ENCODE measurements at regions not wholly inside any gene's neighbourhood (a gene's known extent, or its start where the extent isn't known, plus 50 kb on each side); places are given as distances from the start of the nearest gene placed in this dataset.

DNA sequence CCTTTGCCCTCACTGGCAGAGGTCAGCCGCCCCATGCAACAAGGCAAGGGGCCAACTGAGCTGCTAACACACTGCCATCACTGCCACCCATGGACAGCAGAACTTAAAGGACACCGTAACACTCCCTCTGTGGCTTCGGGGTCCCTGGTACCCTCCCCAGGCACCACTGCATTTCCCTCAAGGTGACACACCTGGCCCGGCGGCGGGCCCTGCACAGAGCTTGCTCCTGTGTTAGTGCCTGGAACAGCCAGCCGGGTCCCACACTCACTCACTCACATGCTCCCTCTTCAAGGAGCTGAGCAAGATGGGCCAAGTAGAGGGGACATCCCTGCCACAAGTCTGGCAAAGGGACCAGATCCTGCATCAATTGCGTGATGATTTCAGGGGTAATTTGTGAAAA, 126.5 kb upstream of the SOX4 start:
- Histone ChIP-seq H3K4me1 (no peaks in the 10 kb centered on the region), H3K27ac (no peak overlapping the region), H3K36me3 (no peaks in the 10 kb centered on the region), H3K9me3 (no peaks in the 10 kb centered on the region), H3K27me3 (no peaks in the 10 kb centered on the region), H3K4me3 (no peak overlapping the region)
- ATAC-seq (ENCODE audit: low FRiP score in 2 of 2) (no peak), DNase-seq (peak in 1 of 2 donors; percentile 63)
- WGBS, 2 donors, result 80 to 95% methylated on average over 1 to 8 of the region's 8 CpGs
- TF ChIP-seq CTCF (IDR thresholded peaks at IDR 0.05) (no peak), EP300 (IDR thresholded peaks at IDR 0.05) (no peak), POLR2AphosphoS5 (IDR thresholded peaks at IDR 0.05) (no peak), POLR2A (IDR thresholded peaks at IDR 0.05) (no peak)

DNA sequence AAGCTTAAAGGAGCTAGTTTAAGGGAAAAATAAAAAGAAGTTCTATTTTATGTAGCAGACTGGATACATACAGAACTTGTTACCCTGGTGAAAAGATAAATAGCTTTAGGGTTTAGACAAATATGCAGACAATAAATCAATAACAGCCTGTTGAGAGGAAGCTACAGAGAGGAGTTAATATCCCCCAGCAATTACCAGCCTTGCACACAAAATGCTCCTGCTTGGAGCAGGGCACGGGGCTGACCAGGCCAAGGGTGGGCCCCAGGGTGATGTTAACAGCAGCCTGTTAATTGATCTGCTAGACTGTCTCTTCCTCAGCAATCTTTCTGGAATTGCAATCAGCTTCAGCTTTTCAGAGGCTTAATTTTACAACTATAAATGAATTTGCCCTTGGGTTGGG, 125.1 kb upstream of the SOX4 start:
- no peaks in the 10 kb centered on the region for H3K9me3 ChIP-seq
- 75 to 94% methylated on average over 1 of the region's 1 CpG for WGBS, 2 donors
- TF ChIP-seq POLR2AphosphoS5 (IDR thresholded peaks at IDR 0.05), result no peak

DNA sequence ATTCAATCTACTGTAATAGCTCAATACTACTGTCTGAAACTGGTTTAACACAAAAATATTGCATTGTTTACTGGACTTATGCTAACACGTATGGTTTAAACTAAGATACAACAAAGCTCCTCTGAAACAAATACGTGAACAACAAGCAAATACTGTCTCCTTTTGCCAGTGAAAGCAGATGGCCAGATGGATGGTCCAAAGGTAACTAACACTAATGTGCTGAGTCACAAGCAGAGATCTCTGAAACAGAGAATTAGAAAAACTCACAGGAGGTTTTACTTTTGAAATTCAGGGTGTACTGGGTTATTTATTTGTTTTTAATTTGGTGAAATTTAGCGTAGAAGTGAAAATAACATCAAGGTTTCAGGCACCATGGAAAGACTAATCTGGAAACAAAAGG, 124.3 kb upstream of the SOX4 start:
- 91 to 99% methylated on average over 3 of the region's 3 CpGs for WGBS, 2 donors
- no peaks in the 10 kb centered on the region for H3K4me1 ChIP-seq
- DNase-seq (no peak), ATAC-seq (ENCODE audit: low FRiP score in 2 of 2) (no peak)
- H3K9me3 ChIP-seq, result no peaks in the 10 kb centered on the region
- H3K36me3 ChIP-seq, result no peaks in the 10 kb centered on the region
- no peak overlapping the region for H3K27ac ChIP-seq
- no peak overlapping the region for H3K4me3 ChIP-seq
- no peaks in the 10 kb centered on the region for H3K27me3 ChIP-seq
- TF ChIP-seq POLR2AphosphoS5 (IDR thresholded peaks at IDR 0.05) (no peak), CTCF (IDR thresholded peaks at IDR 0.05) (no peak), POLR2A (IDR thresholded peaks at IDR 0.05) (no peak), EP300 (IDR thresholded peaks at IDR 0.05) (no peak)

More for the DNA sequence above, 125.1 kb upstream of the SOX4 start:
- Histone ChIP-seq H3K4me3 (no peak overlapping the region), H3K27me3 (no peaks in the 10 kb centered on the region), H3K4me1 (no peaks in the 10 kb centered on the region), H3K36me3 (no peaks in the 10 kb centered on the region), H3K27ac (no peak overlapping the region)
- no peak for DNase-seq
- ATAC-seq (ENCODE audit: low FRiP score in 2 of 2), result no peak

DNA sequence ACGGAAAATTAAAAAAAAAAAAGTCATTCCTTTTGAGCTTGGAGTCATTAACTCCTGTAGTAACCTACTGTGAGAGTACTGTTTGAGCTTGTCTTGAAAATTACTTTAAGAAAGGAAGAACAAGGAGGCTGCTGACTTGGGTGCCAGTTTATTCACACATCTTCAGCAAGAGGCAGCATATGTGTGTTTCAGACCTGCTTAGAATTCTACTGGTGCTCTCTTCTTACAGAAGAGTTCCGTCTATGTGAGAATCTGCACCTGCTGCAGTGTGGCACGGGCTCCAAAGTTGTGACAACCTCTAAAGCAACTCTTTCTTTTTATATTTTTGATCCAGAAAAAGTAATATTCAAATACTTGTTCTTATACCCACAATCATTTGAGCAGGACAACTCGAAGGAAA, 117.4 kb upstream of the SOX4 start:
- no peak for TF ChIP-seq POLR2A (IDR thresholded peaks at IDR 0.05)
- no peak for TF ChIP-seq EP300 (IDR thresholded peaks at IDR 0.05)
- Histone ChIP-seq H3K36me3 (no peaks in the 10 kb centered on the region), H3K9me3 (no peaks in the 10 kb centered on the region), H3K27ac (no peak overlapping the region), H3K27me3 (no peaks in the 10 kb centered on the region), H3K4me3 (no peak overlapping the region), H3K4me1 (peaks cover 0 to 7% (median 0%) of the 10 kb centered on the region in 4 donors)
- DNase-seq (no peak), ATAC-seq (ENCODE audit: low FRiP score in 2 of 2) (no peak)
- 68 to 73% methylated on average over 4 of the region's 4 CpGs for WGBS, 2 donors

DNA sequence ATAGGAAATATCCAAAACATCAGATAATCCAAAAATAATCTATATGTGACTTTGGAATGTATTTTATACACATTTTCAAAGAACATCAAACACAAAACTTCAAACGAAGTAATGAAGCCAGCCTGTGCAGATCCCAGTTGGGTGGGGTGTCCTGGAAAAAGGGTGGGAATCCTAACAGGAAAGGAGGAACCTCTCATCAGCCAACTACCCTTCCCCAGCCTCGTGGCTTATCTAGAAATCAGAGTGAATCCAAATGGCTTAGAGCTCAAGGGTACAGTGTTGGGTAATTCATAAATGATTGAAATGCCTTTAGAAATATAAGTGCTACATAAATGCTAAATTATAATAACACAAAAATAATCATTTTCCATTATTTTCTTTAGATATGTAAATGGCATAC, 115.1 kb upstream of the SOX4 start:
- 28 to 45% methylated on average over 2 of the region's 2 CpGs for WGBS, 2 donors
- H3K27me3 ChIP-seq, result no peaks in the 10 kb centered on the region
- no peak for ATAC-seq (ENCODE audit: low FRiP score in 2 of 2)

More for the DNA sequence above, 115.1 kb upstream of the SOX4 start:
- no peaks in the 10 kb centered on the region for H3K9me3 ChIP-seq
- no peak for TF ChIP-seq EP300 (IDR thresholded peaks at IDR 0.05)
- no peak for TF ChIP-seq POLR2A (IDR thresholded peaks at IDR 0.05)
- TF ChIP-seq POLR2AphosphoS5 (IDR thresholded peaks at IDR 0.05), result no peak
- no peak for TF ChIP-seq CTCF (IDR thresholded peaks at IDR 0.05)
- no peak overlapping the region for H3K4me3 ChIP-seq
- H3K27ac ChIP-seq, result no peak overlapping the region
- H3K36me3 ChIP-seq, result no peaks in the 10 kb centered on the region
- no peak for DNase-seq
- H3K4me1 ChIP-seq, result peaks cover 0 to 7% (median 0%) of the 10 kb centered on the region in 4 donors
